ENCODE measurements at regions not wholly inside any gene's neighbourhood (a gene's known extent, or its start where the extent isn't known, plus 50 kb on each side); places are given as distances from the start of the nearest gene placed in this dataset.

- TF ChIP-seq CTCF (conservative IDR thresholded peaks at IDR 0.05; ENCODE audit: low read depth, low read length): no peak
- no peak overlapping the region for H3K4me3 ChIP-seq (ENCODE audit: low read length)
- no peak for DNase-seq (ENCODE audit: low read depth)
These were observed 120.5 kb upstream of the LMCD1 start for GRCh38 chr3:8380904-8381704.

- no peak for DNase-seq (ENCODE audit: low read depth)
- no peak overlapping the region for H3K4me3 ChIP-seq (ENCODE audit: low read length)
- no peak for TF ChIP-seq CTCF (conservative IDR thresholded peaks at IDR 0.05; ENCODE audit: low read depth, low read length)
These were observed 115.6 kb upstream of the LMCD1 start for GRCh38 chr3:8385848-8386620.

GRCh38 chr3:8387571-8387970, 114.1 kb upstream of the LMCD1 start:
- no peak for TF ChIP-seq CTCF (conservative IDR thresholded peaks at IDR 0.05; ENCODE audit: low read depth, low read length)
- no peak overlapping the region for H3K4me3 ChIP-seq (ENCODE audit: low read length)
- DNase-seq (ENCODE audit: low read depth): no peak

- DNase-seq (ENCODE audit: low read depth): no peak
- H3K4me3 ChIP-seq (ENCODE audit: low read length): no peak overlapping the region
- no peak for TF ChIP-seq CTCF (conservative IDR thresholded peaks at IDR 0.05; ENCODE audit: low read depth, low read length)
These were observed 101.9 kb upstream of the LMCD1 start for GRCh38 chr3:8399686-8400085.

- no peak overlapping the region for H3K4me3 ChIP-seq (ENCODE audit: low read length)
- DNase-seq (ENCODE audit: low read depth): no peak
- TF ChIP-seq CTCF (conservative IDR thresholded peaks at IDR 0.05; ENCODE audit: low read depth, low read length): no peak
These were observed 100.7 kb upstream of the LMCD1 start for GRCh38 chr3:8400911-8401310.

- no peak for TF ChIP-seq CTCF (conservative IDR thresholded peaks at IDR 0.05; ENCODE audit: low read depth, low read length)
- H3K4me3 ChIP-seq (ENCODE audit: low read length): no peak overlapping the region
- DNase-seq (ENCODE audit: low read depth): no peak
These were observed 97.6 kb upstream of the LMCD1 start for GRCh38 chr3:8403996-8404395.

Data from retinal pigment epithelial cell (primary cell).